HEK293T (cell line): ENCODE measurements at regions not wholly inside any gene's neighbourhood (a gene's known extent, or its start where the extent isn't known, plus 50 kb on each side); places are given as distances from the start of the nearest gene placed in this dataset.
"Not testable (repeated sequence)": the region's sequence is repeated elsewhere in the genome, so short reads cannot be mapped to it uniquely, and the experiment has no call there.

Experiments used
- CTCF ChIA-PET: fragments of 350-600 bp; formaldehyde crosslinking; extraction: SDS; loops from one replicate; lab custom pipeline; 2021; ENCODE audit warnings: antibody characterized with exemption, inconsistent platforms; lab: Yijun Ruan, JAX
- POLR2A ChIA-PET: fragments of 350-600 bp; formaldehyde crosslinking; extraction: SDS; loops from one replicate; lab custom pipeline; 2020; ENCODE audit warnings: antibody characterized with exemption, inconsistent platforms; lab: Yijun Ruan, JAX
- DNase-seq: peaks from one replicate; pipeline ENCODE4 v3.0.0; 2012; ENCODE audit warnings: mixed read lengths; ENCODE audit errors: extremely low spot score
- ARNT ChIP-seq: fragments of 450-650 bp; IDR thresholded peaks from 2 replicates; pipeline ENCODE4 v1.6.1; 2017; ENCODE audit warnings: mild to moderate bottlenecking
- BHLHE40 ChIP-seq: fragments of 450-650 bp; IDR thresholded peaks from 2 replicates; pipeline ENCODE4 v1.6.1; 2016; ENCODE audit warnings: mild to moderate bottlenecking, moderate library complexity, borderline replicate concordance
- CTBP1 ChIP-seq: fragments of 450-650 bp; IDR thresholded peaks from 2 replicates; pipeline ENCODE4 v1.6.1; 2016; ENCODE audit warnings: borderline replicate concordance
- ELF4 ChIP-seq: fragments of 450-650 bp; IDR thresholded peaks from 2 replicates; pipeline ENCODE4 v1.6.1; 2017; ENCODE audit warnings: antibody characterized with exemption
- FOXA1 ChIP-seq: fragments of 450-650 bp; IDR thresholded peaks from 2 replicates; pipeline ENCODE4 v1.6.1; 2016; ENCODE audit warnings: mild to moderate bottlenecking
- FOXK2 ChIP-seq: fragments of 450-650 bp; IDR thresholded peaks from 2 replicates; pipeline ENCODE4 v1.6.1; 2016; ENCODE audit warnings: mild to moderate bottlenecking
- FOXM1 ChIP-seq: fragments of 450-650 bp; IDR thresholded peaks from 2 replicates; pipeline ENCODE4 v1.6.1; 2017; ENCODE audit warnings: mild to moderate bottlenecking, borderline replicate concordance
- HDGF ChIP-seq: fragments of 450-650 bp; IDR thresholded peaks from 2 replicates; pipeline ENCODE4 v1.6.1; 2017; ENCODE audit warnings: antibody characterized with exemption, borderline replicate concordance
- L3MBTL2 ChIP-seq: fragments of 450-650 bp; conservative IDR thresholded peaks from 2 replicates; pipeline ENCODE4 v1.6.1; 2016; ENCODE audit warnings: mild to moderate bottlenecking
- LEF1 ChIP-seq: fragments of 450-650 bp; IDR thresholded peaks from 2 replicates; pipeline ENCODE4 v1.6.1; 2017; ENCODE audit warnings: mild to moderate bottlenecking, borderline replicate concordance
- NFRKB ChIP-seq: fragments of 450-650 bp; IDR thresholded peaks from 2 replicates; pipeline ENCODE4 v1.6.1; 2016; ENCODE audit warnings: mild to moderate bottlenecking, moderate library complexity
- PKNOX1 ChIP-seq: fragments of 450-650 bp; IDR thresholded peaks from 2 replicates; pipeline ENCODE4 v1.6.1; 2016
- SP1 ChIP-seq: fragments of 450-650 bp; IDR thresholded peaks from 2 replicates; pipeline ENCODE4 v1.6.1; 2017
- SUZ12 ChIP-seq: fragments of 450-650 bp; IDR thresholded peaks from 2 replicates; pipeline ENCODE4 v1.6.1; 2016; ENCODE audit warnings: mild to moderate bottlenecking
- TARDBP ChIP-seq: fragments of 450-650 bp; IDR thresholded peaks from 2 replicates; pipeline ENCODE4 v1.6.1; 2016
- ZNF384 ChIP-seq: fragments of 450-650 bp; IDR thresholded peaks from 2 replicates; pipeline ENCODE4 v1.6.1; 2016

- CTCF ChIA-PET, result no interaction called here
- POLR2A ChIA-PET, result no interaction called here
- no peak for DNase-seq
- TF ChIP-seq CTBP1 (no peak), FOXM1 (no peak), NFRKB (no peak), SP1 (no peak), SUZ12 (no peak), PKNOX1 (no peak), HDGF (no peak)
Observed at GRCh38 chr4:132333724-132334047, 815.4 kb upstream of the PCDH10 start.

- POLR2A ChIA-PET, result no interaction called here
- CTCF ChIA-PET, result no interaction called here
- no peak for DNase-seq
Observed at GRCh38 chr4:132334081-132334480, 815.0 kb upstream of the PCDH10 start.

GRCh38 chr4:132344924-132345828 is 803.9 kb upstream of the PCDH10 start:
- TF ChIP-seq NFRKB (no peak), SP1 (no peak), ARNT (no peak), TARDBP (no peak), HDGF (no peak), FOXM1 (no peak), LEF1 (no peak), PKNOX1 (no peak), ELF4 (no peak), L3MBTL2 (no peak), SUZ12 (no peak), FOXK2 (no peak), ZNF384 (no peak), CTBP1 (no peak), FOXA1 (no peak)
- POLR2A ChIA-PET, result no interaction called here

More at GRCh38 chr4:132334081-132334480, 815.0 kb upstream of the PCDH10 start:
- TF ChIP-seq HDGF, result no peak
- no peak for TF ChIP-seq FOXK2

GRCh38 chr4:132346016-132346415 is 803.1 kb upstream of the PCDH10 start:
- DNase-seq, result no peak
- CTCF ChIA-PET, result no interaction called here
- POLR2A ChIA-PET, result no interaction called here
- TF ChIP-seq FOXM1 (no peak), LEF1 (no peak), TARDBP (no peak), ELF4 (no peak), CTBP1 (no peak), BHLHE40 (no peak), HDGF (no peak), SUZ12 (no peak), ARNT (no peak), NFRKB (no peak), ZNF384 (no peak), FOXK2 (no peak), SP1 (no peak), FOXA1 (no peak), PKNOX1 (no peak), L3MBTL2 (no peak)

More at GRCh38 chr4:132344924-132345828, 803.9 kb upstream of the PCDH10 start:
- no peak for DNase-seq
- CTCF ChIA-PET, result no interaction called here

GRCh38 chr4:132351606-132352005 is 797.5 kb upstream of the PCDH10 start:
- DNase-seq, CTCF ChIA-PET, POLR2A ChIA-PET: not testable (repeated sequence)

GRCh38 chr4:132382243-132382642 is 766.9 kb upstream of the PCDH10 start:
- ChIA-PET CTCF (no interaction called here), POLR2A (no interaction called here)
- no peak for DNase-seq
- no peak for TF ChIP-seq NFRKB
- TF ChIP-seq BHLHE40, result no peak
- no peak for TF ChIP-seq LEF1
- no peak for TF ChIP-seq ELF4
- no peak for TF ChIP-seq TARDBP
- TF ChIP-seq SP1, result no peak
- no peak for TF ChIP-seq FOXA1

- ChIA-PET CTCF (no interaction called here), POLR2A (no interaction called here)
- TF ChIP-seq ZNF384 (no peak), HDGF (no peak), LEF1 (no peak), ELF4 (no peak), L3MBTL2 (no peak), FOXA1 (no peak), TARDBP (no peak), NFRKB (no peak), PKNOX1 (no peak), ARNT (no peak), BHLHE40 (no peak)
- DNase-seq, result no peak
Observed at GRCh38 chr4:132383571-132384199, 765.4 kb upstream of the PCDH10 start.
